SK-N-MC (cell line): ENCODE measurements at regions not wholly inside any gene's neighbourhood (a gene's known extent, or its start where the extent isn't known, plus 50 kb on each side); places are given as distances from the start of the nearest gene placed in this dataset.

Experiments used
- EZH2 ChIP-seq: fragments of 200-600 bp; sonication (generic); IDR thresholded peaks from one replicate; pipeline ENCODE4 v1.6.1; 2017; ENCODE audit warnings: antibody characterized with exemption
- POLR2AphosphoS5 ChIP-seq: IDR thresholded peaks from 2 replicates; pipeline ENCODE4 v1.6.1; 2012; ENCODE audit warnings: mild to moderate bottlenecking, low read depth, low read length, borderline replicate concordance

- TF ChIP-seq POLR2AphosphoS5 (no peak), EZH2 (no peak)
Observed at GRCh38 chrX:35374116-35374515, 424.0 kb upstream of the MAGEB16 start.
